BJ (cell line): ENCODE measurements at regions not wholly inside any gene's neighbourhood (a gene's known extent, or its start where the extent isn't known, plus 50 kb on each side); places are given as distances from the start of the nearest gene placed in this dataset.

Experiments
- CTCF ChIA-PET: fragments of 350-600 bp; formaldehyde crosslinking; extraction: SDS; loops from one replicate; lab custom pipeline; 2021; ENCODE audit warnings: antibody characterized with exemption, inconsistent platforms; lab: Yijun Ruan, JAX
- POLR2A ChIA-PET: fragments of 300-600 bp; sonication (Branson Sonifier 250); formaldehyde crosslinking; extraction: SDS; loops from one replicate; lab custom pipeline; 2021; ENCODE audit warnings: antibody characterized with exemption; lab: Charles Lee
- DNase-seq: peaks from one replicate; pipeline ENCODE4 v3.0.0-alpha.2; 2011; ENCODE audit warnings: low read depth
- H3K27me3 ChIP-seq: 2 replicates; pipeline ENCODE4 v1.6.0; 2011; ENCODE audit warnings: low read length; ENCODE audit not compliant: control insufficient read depth, insufficient read depth
- H3K36me3 ChIP-seq: 2 replicates; pipeline ENCODE4 v1.5.1; 2011; ENCODE audit warnings: low read length; ENCODE audit not compliant: control insufficient read depth, insufficient read depth
- H3K4me3 ChIP-seq: 2 replicates; pipeline ENCODE4 v1.5.1; 2011; ENCODE audit warnings: low read depth, mild to moderate bottlenecking, control low read depth, low read length
- TF ChIP-seq, protein P1 (sequence below): IDR thresholded peaks from 2 replicates; pipeline ENCODE4 v1.5.1; 2011; ENCODE audit warnings: low read depth, mild to moderate bottlenecking, control low read depth, inconsistent platforms, low read length, moderate library complexity; ENCODE audit not compliant: insufficient read depth

GRCh38 chr2:49403637-49404036 lies 249.3 kb upstream of the FSHR start:
- no peak for DNase-seq
- ChIA-PET POLR2A (no interaction called here), CTCF (no interaction called here)
- H3K36me3 ChIP-seq, result no peaks in the 10 kb centered on the region
- TF ChIP-seq, protein P1, sequence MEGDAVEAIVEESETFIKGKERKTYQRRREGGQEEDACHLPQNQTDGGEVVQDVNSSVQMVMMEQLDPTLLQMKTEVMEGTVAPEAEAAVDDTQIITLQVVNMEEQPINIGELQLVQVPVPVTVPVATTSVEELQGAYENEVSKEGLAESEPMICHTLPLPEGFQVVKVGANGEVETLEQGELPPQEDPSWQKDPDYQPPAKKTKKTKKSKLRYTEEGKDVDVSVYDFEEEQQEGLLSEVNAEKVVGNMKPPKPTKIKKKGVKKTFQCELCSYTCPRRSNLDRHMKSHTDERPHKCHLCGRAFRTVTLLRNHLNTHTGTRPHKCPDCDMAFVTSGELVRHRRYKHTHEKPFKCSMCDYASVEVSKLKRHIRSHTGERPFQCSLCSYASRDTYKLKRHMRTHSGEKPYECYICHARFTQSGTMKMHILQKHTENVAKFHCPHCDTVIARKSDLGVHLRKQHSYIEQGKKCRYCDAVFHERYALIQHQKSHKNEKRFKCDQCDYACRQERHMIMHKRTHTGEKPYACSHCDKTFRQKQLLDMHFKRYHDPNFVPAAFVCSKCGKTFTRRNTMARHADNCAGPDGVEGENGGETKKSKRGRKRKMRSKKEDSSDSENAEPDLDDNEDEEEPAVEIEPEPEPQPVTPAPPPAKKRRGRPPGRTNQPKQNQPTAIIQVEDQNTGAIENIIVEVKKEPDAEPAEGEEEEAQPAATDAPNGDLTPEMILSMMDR, result no peak
- no peaks in the 10 kb centered on the region for H3K27me3 ChIP-seq
- no peak overlapping the region for H3K4me3 ChIP-seq

- H3K4me3 ChIP-seq, result no peak overlapping the region
- ChIA-PET CTCF (no interaction called here), POLR2A (no interaction called here)
- no peaks in the 10 kb centered on the region for H3K27me3 ChIP-seq
- TF ChIP-seq, protein P1, result no peak
- H3K36me3 ChIP-seq, result no peaks in the 10 kb centered on the region
- no peak for DNase-seq
These were observed 225.1 kb upstream of the FSHR start for GRCh38 chr2:49379406-49379805.

GRCh38 chr2:49371128-49371701 lies 216.9 kb upstream of the FSHR start:
- no peaks in the 10 kb centered on the region for H3K27me3 ChIP-seq
- CTCF ChIA-PET, result no interaction called here
- TF ChIP-seq, protein P1, result no peak
- H3K36me3 ChIP-seq, result no peaks in the 10 kb centered on the region
- POLR2A ChIA-PET, result no interaction called here
- no peak for DNase-seq
- no peak overlapping the region for H3K4me3 ChIP-seq

DNA sequence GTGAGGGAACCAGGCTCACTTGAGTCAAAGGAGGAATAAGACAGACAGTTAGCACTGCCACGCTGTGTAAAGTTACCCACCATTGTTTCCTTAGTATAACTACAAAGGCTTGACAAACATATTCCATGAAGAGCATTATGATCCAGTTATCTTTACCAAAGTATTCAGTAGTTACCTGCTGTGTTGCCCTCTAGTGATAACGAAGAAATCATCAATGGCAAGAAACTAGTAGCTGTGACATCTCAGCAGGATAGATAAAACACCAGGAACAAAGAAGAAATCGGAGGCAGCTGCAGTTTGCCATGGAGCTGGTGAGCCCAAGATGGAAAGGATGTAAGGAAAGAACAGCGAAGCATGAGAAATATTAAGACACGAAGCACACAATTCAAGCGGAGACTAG lies 215.3 kb upstream of the FSHR start:
- TF ChIP-seq, protein P1, result no peak
- ChIA-PET POLR2A (no interaction called here), CTCF (interaction anchor here (1.0 kb wide), 1 partner anchor 10 kb away, joined by 3 read pairs; no protein-coding TSS in a partner anchor)
- DNase-seq, result no peak
- Histone ChIP-seq H3K4me3 (no peak overlapping the region), H3K27me3 (no peaks in the 10 kb centered on the region), H3K36me3 (no peaks in the 10 kb centered on the region)

GRCh38 chr2:49369101-49369500 lies 214.8 kb upstream of the FSHR start:
- ChIA-PET CTCF (interaction anchor here (1.0 kb wide), 1 partner anchor 10 kb away, joined by 3 read pairs; no protein-coding TSS in a partner anchor), POLR2A (no interaction called here)
- H3K27me3 ChIP-seq, result no peaks in the 10 kb centered on the region
- no peak for DNase-seq
- H3K4me3 ChIP-seq, result no peak overlapping the region
- TF ChIP-seq, protein P1, result no peak
- no peaks in the 10 kb centered on the region for H3K36me3 ChIP-seq
